ENCODE measurements at regions not wholly inside any gene's neighbourhood (a gene's known extent, or its start where the extent isn't known, plus 50 kb on each side); places are given as distances from the start of the nearest gene placed in this dataset.

GRCh38 chr20:21003902-21004301 lies 102.3 kb downstream of the LINC00237 start:
- ATAC-seq (no peak), DNase-seq (no peak)
- Histone ChIP-seq H3K4me3 (no peak overlapping the region), H3K4me1 (no peaks in the 10 kb centered on the region), H3K9me3 (no peaks in the 10 kb centered on the region), H3K36me3 (no peaks in the 10 kb centered on the region), H3K27ac (no peak overlapping the region), H3K27me3 (no peaks in the 10 kb centered on the region)
- TF ChIP-seq CTCF (IDR thresholded peaks at IDR 0.05), result no peak
- intact Hi-C loops (cut with DNase I), result no loop called here

GRCh38 chr20:21002486-21002885 lies 103.7 kb downstream of the LINC00237 start:
- Histone ChIP-seq H3K4me3 (no peak overlapping the region), H3K4me1 (no peaks in the 10 kb centered on the region), H3K36me3 (no peaks in the 10 kb centered on the region), H3K27me3 (no peaks in the 10 kb centered on the region), H3K9me3 (no peaks in the 10 kb centered on the region), H3K27ac (no peak overlapping the region)
- no peak for DNase-seq
- no peak for ATAC-seq
- no peak for TF ChIP-seq CTCF (IDR thresholded peaks at IDR 0.05)
- intact Hi-C loops (cut with DNase I), result no loop called here

GRCh38 chr20:20993372-20993771 lies 112.8 kb downstream of the LINC00237 start:
- ATAC-seq, result no peak
- no peak for TF ChIP-seq CTCF (IDR thresholded peaks at IDR 0.05)
- H3K27me3 ChIP-seq, result peaks cover 11% of the 10 kb centered on the region
- H3K36me3 ChIP-seq, result no peaks in the 10 kb centered on the region
- intact Hi-C loops (cut with DNase I), result no loop called here
- no peak for DNase-seq
- no peaks in the 10 kb centered on the region for H3K9me3 ChIP-seq
- H3K4me1 ChIP-seq, result no peaks in the 10 kb centered on the region
- no peak overlapping the region for H3K4me3 ChIP-seq
- H3K27ac ChIP-seq, result no peak overlapping the region

DNA sequence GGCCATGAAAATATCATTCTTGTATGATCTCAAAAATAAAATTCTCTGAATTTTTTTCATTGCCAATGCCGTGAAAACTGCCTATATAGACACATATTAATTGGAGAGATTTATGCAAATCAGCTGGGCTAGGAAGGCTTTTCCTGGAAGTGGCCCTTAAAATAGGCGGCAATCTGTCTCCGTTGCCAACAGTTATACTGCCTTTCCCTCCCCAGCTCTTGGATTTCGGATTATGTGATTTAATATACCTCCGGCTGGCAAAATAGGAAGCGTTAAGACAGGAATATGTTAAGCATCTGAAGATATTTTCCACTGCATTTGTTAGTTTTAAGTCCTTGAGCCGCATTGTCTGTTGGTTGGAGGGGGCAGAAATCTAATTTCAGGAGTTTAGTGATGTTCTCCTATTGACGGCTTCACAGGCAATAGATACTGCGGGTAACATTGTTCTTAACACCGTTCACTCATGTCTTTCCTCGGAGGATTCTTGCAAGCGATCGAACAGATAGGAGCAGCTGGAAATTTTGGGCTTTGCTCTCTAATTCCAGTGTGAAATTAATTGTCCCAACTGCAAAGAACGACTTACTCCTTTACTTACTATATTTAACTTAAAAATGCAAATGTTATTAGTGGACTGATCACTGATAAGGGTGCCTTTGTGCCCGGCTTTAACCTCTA lies 113.3 kb downstream of the LINC00237 start:
- Histone ChIP-seq H3K36me3 (no peaks in the 10 kb centered on the region), H3K4me3 (no peak overlapping the region), H3K27ac (no peak overlapping the region), H3K9me3 (no peaks in the 10 kb centered on the region), H3K4me1 (no peaks in the 10 kb centered on the region), H3K27me3 (peaks cover 11% of the 10 kb centered on the region)
- no peak for TF ChIP-seq CTCF (IDR thresholded peaks at IDR 0.05)
- intact Hi-C loops (cut with DNase I), result no loop called here
- ATAC-seq, result no peak
- no peak for DNase-seq

- DNase-seq (no peak), ATAC-seq (no peak)
- H3K9me3 ChIP-seq, result no peaks in the 10 kb centered on the region
Measured at GRCh38 chr20:20992277-20992676, 113.9 kb downstream of the LINC00237 start.

More at GRCh38 chr20:20992277-20992676, 113.9 kb downstream of the LINC00237 start:
- Histone ChIP-seq H3K4me1 (no peaks in the 10 kb centered on the region), H3K27me3 (peaks cover 11% of the 10 kb centered on the region), H3K4me3 (no peak overlapping the region), H3K36me3 (no peaks in the 10 kb centered on the region), H3K27ac (no peak overlapping the region)
- TF ChIP-seq CTCF (IDR thresholded peaks at IDR 0.05), result no peak
- intact Hi-C loops (cut with DNase I), result no loop called here

Measured in upper lobe of right lung (tissue), 1 donor.